ENCODE measurements at regions not wholly inside any gene's neighbourhood (a gene's known extent, or its start where the extent isn't known, plus 50 kb on each side); places are given as distances from the start of the nearest gene placed in this dataset.

DNA sequence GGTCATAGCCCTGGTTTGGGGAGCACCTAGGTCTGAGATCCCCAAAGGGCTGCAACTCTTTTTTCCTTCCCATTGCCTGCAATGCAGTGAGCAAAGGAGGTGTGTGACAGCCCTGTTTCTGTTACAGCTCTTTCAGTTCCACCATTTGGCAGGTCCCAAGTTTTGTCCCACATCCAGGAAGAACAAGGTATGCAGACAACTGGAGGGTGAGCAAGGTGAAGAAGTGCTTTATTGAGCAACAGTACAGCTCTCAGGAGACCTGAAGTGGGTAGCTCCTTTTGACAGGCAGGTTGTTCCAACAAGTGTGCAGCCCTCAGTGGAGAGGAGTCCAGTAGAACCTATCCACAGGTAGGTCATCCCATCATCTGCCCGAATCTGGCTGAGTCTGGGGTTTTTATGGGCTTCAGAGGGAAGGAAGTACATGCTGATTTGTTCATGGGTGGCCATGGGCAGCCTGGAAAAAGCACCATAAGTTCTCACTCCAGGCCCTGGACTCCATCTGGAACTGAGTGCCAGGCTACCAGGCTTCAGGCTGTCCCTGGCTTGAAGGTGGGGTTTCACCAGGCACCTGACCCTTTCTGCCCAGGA is 62.8 kb upstream of the NAV3 start:
- Histone ChIP-seq H3K27ac (ENCODE audit: insufficient read depth, low read length) (no peak overlapping the region), H2BK5ac (ENCODE audit: low read depth, low read length, poor library complexity, severe bottlenecking) (no peak overlapping the region), H3K9ac (ENCODE audit: low read depth, low read length) (no peak overlapping the region), H4K20me1 (ENCODE audit: insufficient read depth, low read length) (no peaks in the 10 kb centered on the region), H2AK9ac (replicated peaks; ENCODE audit: low read depth, low read length, poor library complexity) (no peak overlapping the region), H2BK15ac (ENCODE audit: low read depth, low read length) (no peak overlapping the region), H3K9me3 (ENCODE audit: control insufficient read depth, insufficient read depth, low read length) (peaks cover 3% of the 10 kb centered on the region; the same call in 1 of the 2 replicates), H3K27me3 (ENCODE audit: control insufficient read depth, insufficient read depth, low read length) (no peaks in the 10 kb centered on the region), H3K14ac (replicated peaks; ENCODE audit: low read depth, low read length) (no peak overlapping the region), H3K4me2 (ENCODE audit: low read depth, low read length) (no peak overlapping the region), H3K56ac (ENCODE audit: extremely low read depth, insufficient read depth, low read length) (no peak overlapping the region), H3K79me1 (ENCODE audit: low read depth in 1 of 2, low read length in 2 of 2) (no peaks in the 10 kb centered on the region), H3K9me1 (ENCODE audit: insufficient read depth, low read length) (no peaks in the 10 kb centered on the region), H3K4me1 (ENCODE audit: control insufficient read depth, insufficient read depth, low read length) (no peaks in the 10 kb centered on the region), H3K4me3 (ENCODE audit: insufficient read depth, low read depth, low read length) (no peak overlapping the region), H4K5ac (ENCODE audit: low read depth, low read length) (no peak overlapping the region), H2AFZ (replicated peaks; ENCODE audit: low read length, poor library complexity) (no peak overlapping the region), H4K91ac (ENCODE audit: insufficient read depth, low read depth, low read length) (no peak overlapping the region), H2AK5ac (ENCODE audit: low read depth, low read length) (no peak overlapping the region), H3K18ac (ENCODE audit: low read depth, low read length) (no peak overlapping the region), H3K4ac (ENCODE audit: low read depth, low read length) (no peak overlapping the region), H2BK20ac (ENCODE audit: low read depth, low read length) (no peak overlapping the region), H2BK120ac (ENCODE audit: low read depth, low read length) (no peak overlapping the region), H3K36me3 (ENCODE audit: control insufficient read depth, insufficient read depth, low read length) (no peaks in the 10 kb centered on the region), H4K8ac (ENCODE audit: low read depth in 2 of 2, low read length in 2 of 2) (no peak overlapping the region), H3K23ac (ENCODE audit: low read depth, low read length) (no peak overlapping the region)
- WGBS, 2 experiments (ENCODE audit: extremely low coverage in 2 of 2, insufficient read length in 1 of 2) = no CpG with 5 or more reads among the region's 1 CpG
- ATAC-seq (ENCODE audit: low read depth) (no peak), DNase-seq (no peak)
- TF ChIP-seq FOS (IDR thresholded peaks at IDR 0.05; ENCODE audit: low read depth, low read length) (no peak), CHD1 (IDR thresholded peaks at IDR 0.05; ENCODE audit: low read depth, low read length) (no peak), MAFK (IDR thresholded peaks at IDR 0.05; ENCODE audit: low read depth, low read length) (no peak), POLR2A (IDR thresholded peaks at IDR 0.05; ENCODE audit: low read depth, low read length) (no peak), RAD21 (IDR thresholded peaks at IDR 0.05; ENCODE audit: low read length) (no peak), BHLHE40 (IDR thresholded peaks at IDR 0.05; ENCODE audit: low read depth, low read length) (no peak), MAZ (IDR thresholded peaks at IDR 0.05; ENCODE audit: borderline replicate concordance, low read depth, low read length) (no peak)
- TF ChIP-seq, protein P1, sequence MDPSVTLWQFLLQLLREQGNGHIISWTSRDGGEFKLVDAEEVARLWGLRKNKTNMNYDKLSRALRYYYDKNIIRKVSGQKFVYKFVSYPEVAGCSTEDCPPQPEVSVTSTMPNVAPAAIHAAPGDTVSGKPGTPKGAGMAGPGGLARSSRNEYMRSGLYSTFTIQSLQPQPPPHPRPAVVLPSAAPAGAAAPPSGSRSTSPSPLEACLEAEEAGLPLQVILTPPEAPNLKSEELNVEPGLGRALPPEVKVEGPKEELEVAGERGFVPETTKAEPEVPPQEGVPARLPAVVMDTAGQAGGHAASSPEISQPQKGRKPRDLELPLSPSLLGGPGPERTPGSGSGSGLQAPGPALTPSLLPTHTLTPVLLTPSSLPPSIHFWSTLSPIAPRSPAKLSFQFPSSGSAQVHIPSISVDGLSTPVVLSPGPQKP (IDR thresholded peaks at IDR 0.05; ENCODE audit: borderline replicate concordance, low read depth, low read length) = no peak
- TF ChIP-seq, protein P2, sequence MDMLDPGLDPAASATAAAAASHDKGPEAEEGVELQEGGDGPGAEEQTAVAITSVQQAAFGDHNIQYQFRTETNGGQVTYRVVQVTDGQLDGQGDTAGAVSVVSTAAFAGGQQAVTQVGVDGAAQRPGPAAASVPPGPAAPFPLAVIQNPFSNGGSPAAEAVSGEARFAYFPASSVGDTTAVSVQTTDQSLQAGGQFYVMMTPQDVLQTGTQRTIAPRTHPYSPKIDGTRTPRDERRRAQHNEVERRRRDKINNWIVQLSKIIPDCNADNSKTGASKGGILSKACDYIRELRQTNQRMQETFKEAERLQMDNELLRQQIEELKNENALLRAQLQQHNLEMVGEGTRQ (IDR thresholded peaks at IDR 0.05; ENCODE audit: low read depth, low read length) = no peak
- no TSS peak for BruUV-seq (replicated peaks)
- dilution Hi-C loops (cut with HindIII; ENCODE audit: low sequenced_read_pairs, unreplicated experiment) (no loop called here), intact Hi-C loops (cut with micrococcal nuclease) (no loop called here), in situ Hi-C loops (cut with MboI; ENCODE audit: low sequenced_read_pairs) (no loop called here)
- ChIA-PET POLR2A (ENCODE audit: unreplicated experiment) (no interaction called here), CTCF (no interaction called here)

Data from IMR-90 (cell line).